ENCODE measurements at regions not wholly inside any gene's neighbourhood (a gene's known extent, or its start where the extent isn't known, plus 50 kb on each side); places are given as distances from the start of the nearest gene placed in this dataset.

GRCh38 chr2:83071352-83071751, 1387.7 kb downstream of the SUCLG1 start:
- TF ChIP-seq, protein P1, sequence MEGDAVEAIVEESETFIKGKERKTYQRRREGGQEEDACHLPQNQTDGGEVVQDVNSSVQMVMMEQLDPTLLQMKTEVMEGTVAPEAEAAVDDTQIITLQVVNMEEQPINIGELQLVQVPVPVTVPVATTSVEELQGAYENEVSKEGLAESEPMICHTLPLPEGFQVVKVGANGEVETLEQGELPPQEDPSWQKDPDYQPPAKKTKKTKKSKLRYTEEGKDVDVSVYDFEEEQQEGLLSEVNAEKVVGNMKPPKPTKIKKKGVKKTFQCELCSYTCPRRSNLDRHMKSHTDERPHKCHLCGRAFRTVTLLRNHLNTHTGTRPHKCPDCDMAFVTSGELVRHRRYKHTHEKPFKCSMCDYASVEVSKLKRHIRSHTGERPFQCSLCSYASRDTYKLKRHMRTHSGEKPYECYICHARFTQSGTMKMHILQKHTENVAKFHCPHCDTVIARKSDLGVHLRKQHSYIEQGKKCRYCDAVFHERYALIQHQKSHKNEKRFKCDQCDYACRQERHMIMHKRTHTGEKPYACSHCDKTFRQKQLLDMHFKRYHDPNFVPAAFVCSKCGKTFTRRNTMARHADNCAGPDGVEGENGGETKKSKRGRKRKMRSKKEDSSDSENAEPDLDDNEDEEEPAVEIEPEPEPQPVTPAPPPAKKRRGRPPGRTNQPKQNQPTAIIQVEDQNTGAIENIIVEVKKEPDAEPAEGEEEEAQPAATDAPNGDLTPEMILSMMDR (IDR thresholded peaks at IDR 0.05; ENCODE audit: low read length) = no peak
- no peak for TF ChIP-seq EZH2 (IDR thresholded peaks at IDR 0.05; ENCODE audit: borderline replicate concordance, low read length)
